Pancreas (tissue), 10 donors: ENCODE measurements at regions not wholly inside any gene's neighbourhood (a gene's known extent, or its start where the extent isn't known, plus 50 kb on each side); places are given as distances from the start of the nearest gene placed in this dataset.

Experiments used
- ATAC-seq, 4 donors: fragments of 200-7000 bp; cut with Tn5 transposase; one replicate each; pipeline versions ENCODE4 v1.8.0 to v1.9.1; 2020; ENCODE audit warnings: mild to moderate bottlenecking in 4 of 4, moderate library complexity in 4 of 4
- DNase-seq, 6 donors: peaks; one replicate each; pipeline ENCODE4 v3.0.0-alpha.2; 2020
- FAIRE-seq: peaks from 2 replicates; lab custom pipeline; 2012; peaks lifted over from hg19 to GRCh38; lab: Jason Lieb, UNC
- H3K27ac ChIP-seq, 4 donors: fragments of 200-600 bp; sonication (generic); 1 replicate in 3 of 4; 2 replicates in 1 of 4; pipeline versions ENCODE4 v1.5.0 to v1.8.0; 2020
- H3K27me3 ChIP-seq, 4 donors: fragments of 200-600 bp; one replicate each; pipeline ENCODE4 v1.8.0; 2021
- H3K36me3 ChIP-seq, 3 donors: fragments of 200-600 bp; sonication (generic) in 1 of 3; one replicate each; pipeline versions ENCODE4 v1.5.0 to v1.8.0; 2020 to 2021
- H3K4me1 ChIP-seq, 3 donors: fragments of 200-600 bp; one replicate each; pipeline ENCODE4 v1.8.0; 2021
- H3K4me3 ChIP-seq, 4 donors: fragments of 200-600 bp; sonication (generic) in 2 of 4; one replicate each; pipeline versions ENCODE4 v1.5.0 to v1.8.0; 2020 to 2021
- H3K9me3 ChIP-seq, 4 donors: fragments of 200-600 bp; one replicate each; pipeline ENCODE4 v1.8.0; 2021
- WGBS, 2 donors: extraction: QIAGEN DNeasy Blood & Tissue Kit; methylation state at CpG; one replicate each; pipeline ENCODE4 v1.1.7; 2013; 5-methylcytosine and 5-hydroxymethylcytosine counted together
- intact Hi-C, 3 donors: fragments of 100-400 bp; cut with DNase I; formaldehyde crosslinking; loops; one replicate each; pipeline versions ENCODE4 v1.11.1 to v1.14.2; 2022
- TF ChIP-seq, protein P1 (sequence below), 4 donors: fragments of 200-600 bp; sonication (generic) in 3 of 4; IDR thresholded peaks; one replicate each; pipeline versions ENCODE4 v1.5.0 to v1.8.0; 2021; ENCODE audit warnings: antibody characterized with exemption in 4 of 4
- donor health status: healthy with polysubstance abuse.
- donor health status: DM: no; HTN: no; CAD: no; lungs with moderate emphysema.
- donor health status: DM: no; HTN: no; CAD: no.
- donor health status: control.
- donor health status: control.
- donor health status: Bipolar disorder and iron deficiency.
- donor health status: DM: yes; HTN: yes; CAD: no.
- donor health status: DM: no; HTN: no; CAD: no.
- donor health status: DM: no; HTN: no; CAD: no.
- donor health status: DM: yes; HTN: yes; CAD: no.

DNA sequence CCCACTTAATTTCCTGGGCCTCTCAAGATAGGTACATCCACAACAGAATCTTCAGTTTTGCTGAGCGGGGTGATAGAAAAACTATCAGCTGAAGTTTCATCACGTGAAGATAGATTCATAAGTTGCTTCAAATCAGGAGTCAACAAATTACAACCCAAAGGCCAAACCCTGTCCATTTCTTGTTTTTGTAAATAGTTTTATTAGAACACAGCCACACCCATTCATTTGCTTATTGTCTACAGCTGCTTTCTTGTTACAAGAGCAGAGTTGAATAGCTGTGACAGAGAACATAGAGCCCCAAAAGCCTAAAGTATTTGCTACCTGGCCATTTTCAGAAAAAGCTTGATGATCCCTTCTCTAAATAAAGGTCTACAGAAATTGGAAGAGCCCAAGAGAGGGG, 300.1 kb upstream of the CDH5 start:
- H3K27me3 ChIP-seq: peaks cover 0 to under 1% (median 0%) of the 10 kb centered on the region in 4 donors
- TF ChIP-seq, protein P1, sequence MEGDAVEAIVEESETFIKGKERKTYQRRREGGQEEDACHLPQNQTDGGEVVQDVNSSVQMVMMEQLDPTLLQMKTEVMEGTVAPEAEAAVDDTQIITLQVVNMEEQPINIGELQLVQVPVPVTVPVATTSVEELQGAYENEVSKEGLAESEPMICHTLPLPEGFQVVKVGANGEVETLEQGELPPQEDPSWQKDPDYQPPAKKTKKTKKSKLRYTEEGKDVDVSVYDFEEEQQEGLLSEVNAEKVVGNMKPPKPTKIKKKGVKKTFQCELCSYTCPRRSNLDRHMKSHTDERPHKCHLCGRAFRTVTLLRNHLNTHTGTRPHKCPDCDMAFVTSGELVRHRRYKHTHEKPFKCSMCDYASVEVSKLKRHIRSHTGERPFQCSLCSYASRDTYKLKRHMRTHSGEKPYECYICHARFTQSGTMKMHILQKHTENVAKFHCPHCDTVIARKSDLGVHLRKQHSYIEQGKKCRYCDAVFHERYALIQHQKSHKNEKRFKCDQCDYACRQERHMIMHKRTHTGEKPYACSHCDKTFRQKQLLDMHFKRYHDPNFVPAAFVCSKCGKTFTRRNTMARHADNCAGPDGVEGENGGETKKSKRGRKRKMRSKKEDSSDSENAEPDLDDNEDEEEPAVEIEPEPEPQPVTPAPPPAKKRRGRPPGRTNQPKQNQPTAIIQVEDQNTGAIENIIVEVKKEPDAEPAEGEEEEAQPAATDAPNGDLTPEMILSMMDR (IDR thresholded peaks at IDR 0.05): no peak
- no peak for ATAC-seq
- H3K4me1 ChIP-seq: no peaks in the 10 kb centered on the region
- FAIRE-seq: no peak
- 65 to 72% methylated on average over 2 of the region's 2 CpGs for WGBS, 2 donors
- intact Hi-C loops: no loop called here
- H3K4me3 ChIP-seq: no peak overlapping the region
- DNase-seq: no peak
- H3K9me3 ChIP-seq: no peaks in the 10 kb centered on the region
- no peak overlapping the region for H3K27ac ChIP-seq
- no peaks in the 10 kb centered on the region for H3K36me3 ChIP-seq

DNA sequence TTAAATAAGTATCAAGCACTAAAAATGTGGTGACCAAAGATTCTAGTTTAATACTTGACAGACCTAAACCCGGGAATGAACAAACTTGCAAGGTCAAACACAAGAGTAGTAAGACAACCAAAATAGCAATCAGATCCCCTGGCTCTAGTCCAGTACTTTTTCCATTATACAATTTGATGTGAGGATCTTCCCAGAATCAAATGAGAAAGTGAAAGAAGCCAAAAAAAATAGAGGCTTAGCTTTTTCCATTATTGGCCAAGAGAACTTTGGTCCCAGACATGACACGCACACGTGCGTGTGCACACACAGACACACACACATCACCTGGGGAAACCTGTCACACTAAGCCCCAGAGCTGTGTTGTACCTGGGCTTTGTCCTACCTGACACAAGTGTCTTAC, 300.6 kb upstream of the CDH5 start:
- Histone ChIP-seq H3K4me1 (no peaks in the 10 kb centered on the region), H3K36me3 (no peaks in the 10 kb centered on the region), H3K4me3 (no peak overlapping the region), H3K27me3 (peaks cover 0 to 3% (median 0%) of the 10 kb centered on the region in 4 donors), H3K9me3 (no peaks in the 10 kb centered on the region), H3K27ac (no peak overlapping the region)
- no peak for ATAC-seq
- 53 to 62% methylated on average over 4 of the region's 4 CpGs for WGBS, 2 donors
- FAIRE-seq: no peak
- intact Hi-C loops: no loop called here
- TF ChIP-seq, protein P1 (IDR thresholded peaks at IDR 0.05): no peak
- DNase-seq: no peak

GRCh38 chr16:66064801-66065530, 301.5 kb upstream of the CDH5 start:
- FAIRE-seq (no peak), DNase-seq (no peak), ATAC-seq (no peak)
- TF ChIP-seq, protein P1 (IDR thresholded peaks at IDR 0.05): no peak
- H3K9me3 ChIP-seq: no peaks in the 10 kb centered on the region
- no peaks in the 10 kb centered on the region for H3K36me3 ChIP-seq
- H3K27ac ChIP-seq: no peak overlapping the region
- H3K4me1 ChIP-seq: no peaks in the 10 kb centered on the region
- peaks cover 0 to 3% (median 0%) of the 10 kb centered on the region in 4 donors for H3K27me3 ChIP-seq
- H3K4me3 ChIP-seq: no peak overlapping the region
- intact Hi-C loops: no loop called here
- WGBS, 2 donors: 22 to 26% methylated on average over 1 of the region's 1 CpG

- DNase-seq (no peak), FAIRE-seq (no peak), ATAC-seq (no peak)
- TF ChIP-seq, protein P1 (IDR thresholded peaks at IDR 0.05): no peak
- no peaks in the 10 kb centered on the region for H3K9me3 ChIP-seq
- WGBS, 2 donors: 37% methylated on average over 1 of the region's 1 CpG
- H3K4me3 ChIP-seq: no peak overlapping the region
- H3K4me1 ChIP-seq: no peaks in the 10 kb centered on the region
- no peak overlapping the region for H3K27ac ChIP-seq
- no peaks in the 10 kb centered on the region for H3K36me3 ChIP-seq
- H3K27me3 ChIP-seq: peaks cover 0 to 3% (median 0%) of the 10 kb centered on the region in 4 donors
- intact Hi-C loops: no loop called here
Measured at GRCh38 chr16:66058832-66059231, 307.7 kb upstream of the CDH5 start.

DNA sequence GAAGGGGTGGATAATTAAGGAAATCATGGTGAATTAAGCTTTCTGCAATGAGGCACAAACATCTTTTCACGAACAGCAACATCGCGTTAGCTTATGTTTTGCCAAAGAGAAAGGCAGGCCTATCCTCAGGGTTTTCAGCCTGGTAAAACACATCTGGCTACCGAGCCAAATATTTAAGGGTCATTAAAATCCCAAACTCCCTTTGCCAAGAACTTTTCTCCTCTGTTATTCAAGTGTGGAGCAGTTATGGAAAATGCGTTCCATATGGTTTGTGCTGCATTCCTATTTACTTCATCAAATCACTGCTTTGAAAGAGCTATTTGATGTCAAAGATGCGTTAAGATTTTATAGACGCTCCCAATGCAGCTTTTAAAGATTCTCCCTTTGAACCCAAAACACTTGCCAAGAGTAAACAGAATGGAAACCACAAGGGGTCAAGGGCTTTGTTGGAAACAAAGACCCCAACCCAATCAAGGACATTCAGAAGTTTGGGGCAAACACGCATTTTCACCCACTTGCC, 308.3 kb upstream of the CDH5 start:
- no peak overlapping the region for H3K27ac ChIP-seq
- intact Hi-C loops: no loop called here
- DNase-seq: no peak
- no peaks in the 10 kb centered on the region for H3K36me3 ChIP-seq
- WGBS, 2 donors: 73 to 81% methylated on average over 8 of the region's 8 CpGs
- no peaks in the 10 kb centered on the region for H3K9me3 ChIP-seq
- no peaks in the 10 kb centered on the region for H3K4me1 ChIP-seq
- no peak for FAIRE-seq
- H3K4me3 ChIP-seq: no peak overlapping the region
- peaks cover 0 to 3% (median 0%) of the 10 kb centered on the region in 4 donors for H3K27me3 ChIP-seq
- no peak for ATAC-seq
- TF ChIP-seq, protein P1 (IDR thresholded peaks at IDR 0.05): no peak
